GM12878 (cell line): ENCODE measurements at regions not wholly inside any gene's neighbourhood (a gene's known extent, or its start where the extent isn't known, plus 50 kb on each side); places are given as distances from the start of the nearest gene placed in this dataset.

ENCODE experiments used
- ATAC-seq: fragments of 200-7000 bp; cut with Tn5 transposase; 3 replicates; pipeline ENCODE4 v1.9.1; 2020; ENCODE audit warnings: mild to moderate bottlenecking, moderate library complexity
- BruUV-seq: library from RNA; stranded (reverse); fragments of 400-500 nt; replicated peaks from 2 replicates; lab custom pipeline; 2021; lab: Mats Ljungman, UMichigan
- CTCF ChIA-PET: fragments of 300-600 bp; sonication (Branson Sonifier 250); formaldehyde crosslinking; extraction: SDS; loops from one replicate; lab custom pipeline; 2021; ENCODE audit warnings: inconsistent platforms; lab: Yijun Ruan, JAX
- POLR2A ChIA-PET: fragments of 350-600 bp; formaldehyde crosslinking; extraction: SDS; loops from one replicate; lab custom pipeline; 2021; ENCODE audit warnings: inconsistent platforms; lab: Charles Lee
- RAD21 ChIA-PET: fragments of 300-600 bp; sonication (Branson Sonifier 250); formaldehyde crosslinking; loops from one replicate; lab custom pipeline; 2023; ENCODE audit warnings: antibody characterized with exemption; ENCODE audit not compliant: unreplicated experiment; lab: Charles Lee
- SMC1A ChIA-PET: fragments of 300-600 bp; sonication (Branson Sonifier 250); formaldehyde crosslinking; loops from one replicate; lab custom pipeline; 2023; ENCODE audit not compliant: unreplicated experiment, uncharacterized antibody; lab: Charles Lee
- DNase-seq: peaks from one replicate; pipeline ENCODE4 v3.0.0-alpha.2; 2011; ENCODE audit warnings: low read depth, low spot score
- FAIRE-seq: peaks from 3 replicates; lab custom pipeline; 2011; peaks lifted over from hg19 to GRCh38; lab: Jason Lieb, UNC
- H2AFZ ChIP-seq: 2 replicates; pipeline ENCODE4 v1.6.0; 2011; ENCODE audit warnings: low read depth, low read length, control low read depth; ENCODE audit not compliant: control insufficient read depth
- H3K27ac ChIP-seq: 2 replicates; pipeline ENCODE4 v1.5.1; 2011; ENCODE audit warnings: control low read depth; ENCODE audit not compliant: control insufficient read depth, insufficient read depth
- H3K27me3 ChIP-seq, 2 experiments: replicated peaks in 1 of 2; 2 replicates each; pipeline versions ENCODE4 v1.6.0 to v1.6.1; 2011; ENCODE audit warnings: low read length in 1 of 2; ENCODE audit not compliant: control insufficient read depth in 2 of 2, insufficient read depth in 2 of 2
- H3K36me3 ChIP-seq, 2 experiments: 2 replicates each; pipeline ENCODE4 v1.5.1; 2011; ENCODE audit warnings: low read length in 1 of 2; ENCODE audit not compliant: control insufficient read depth in 2 of 2, insufficient read depth in 2 of 2
- H3K4me1 ChIP-seq: 2 replicates; pipeline ENCODE4 v1.6.1; 2011; ENCODE audit warnings: mild to moderate bottlenecking, low read length, moderate library complexity, mixed read lengths; ENCODE audit not compliant: control insufficient read depth, insufficient read depth
- H3K4me2 ChIP-seq: 2 replicates; pipeline ENCODE4 v1.6.0; 2011; ENCODE audit warnings: control low read depth; ENCODE audit not compliant: control insufficient read depth, insufficient read depth
- H3K4me3 ChIP-seq: fragments of 200-600 bp; sonication (generic); 2 replicates; pipeline ENCODE4 v1.5.1; 2016
- H3K79me2 ChIP-seq: 2 replicates; pipeline ENCODE4 v1.6.0; 2011; ENCODE audit warnings: low read length; ENCODE audit not compliant: control insufficient read depth, insufficient read depth
- H3K9ac ChIP-seq: 2 replicates; pipeline ENCODE4 v1.8.0; 2011; ENCODE audit warnings: low read length, control low read depth, mixed read lengths; ENCODE audit not compliant: control insufficient read depth, insufficient read depth
- H3K9me3 ChIP-seq: replicated peaks from 3 replicates; pipeline ENCODE4 v1.5.1; 2011; ENCODE audit warnings: mild to moderate bottlenecking, low read length; ENCODE audit not compliant: control insufficient read depth, insufficient read depth
- H4K20me1 ChIP-seq: 2 replicates; pipeline ENCODE4 v1.6.0; 2011; ENCODE audit not compliant: control insufficient read depth, insufficient read depth
- BACH1 ChIP-seq: fragments of 450-650 bp; IDR thresholded peaks from 2 replicates; pipeline ENCODE4 v1.6.1; 2017; ENCODE audit warnings: mild to moderate bottlenecking, borderline replicate concordance
- CBX5 ChIP-seq: sonication (generic); IDR thresholded peaks from 2 replicates; pipeline ENCODE4 v1.6.1; 2016; ENCODE audit warnings: low read depth, moderate library complexity, mild to moderate bottlenecking, inconsistent platforms
- DPF2 ChIP-seq: fragments of 450-650 bp; IDR thresholded peaks from 2 replicates; pipeline ENCODE4 v1.6.1; 2017; ENCODE audit warnings: mild to moderate bottlenecking
- E4F1 ChIP-seq: fragments of 450-650 bp; IDR thresholded peaks from 2 replicates; pipeline ENCODE4 v1.6.1; 2018; ENCODE audit warnings: borderline replicate concordance, mild to moderate bottlenecking; ENCODE audit not compliant: partially characterized antibody
- IRF3 ChIP-seq: fragments of 450-650 bp; IDR thresholded peaks from 2 replicates; pipeline ENCODE4 v1.6.1; 2014; ENCODE audit warnings: mild to moderate bottlenecking
- KLF5 ChIP-seq: fragments of 450-650 bp; IDR thresholded peaks from 2 replicates; pipeline ENCODE4 v1.6.1; 2014; ENCODE audit warnings: mild to moderate bottlenecking; ENCODE audit not compliant: partially characterized antibody
- MLLT1 ChIP-seq: fragments of 450-650 bp; IDR thresholded peaks from 2 replicates; pipeline ENCODE4 v1.6.1; 2016; ENCODE audit warnings: mild to moderate bottlenecking
- NFYB ChIP-seq: IDR thresholded peaks from 2 replicates; pipeline ENCODE4 v1.6.1; 2011; ENCODE audit warnings: low read depth, mild to moderate bottlenecking, low read length, improper control_type of control experiment, moderate library complexity; ENCODE audit not compliant: insufficient read depth
- PAX5 ChIP-seq: IDR thresholded peaks from 2 replicates; pipeline ENCODE4 v1.6.1; 2011; ENCODE audit warnings: low read depth, low read length, borderline replicate concordance
- RUNX3 ChIP-seq: IDR thresholded peaks from 2 replicates; pipeline ENCODE4 v1.6.1; 2012; ENCODE audit warnings: low read length, inconsistent platforms
- SMC3 ChIP-seq: IDR thresholded peaks from 2 replicates; pipeline ENCODE4 v1.6.1; 2011; ENCODE audit warnings: low read length, improper control_type of control experiment, borderline replicate concordance
- SREBF1 ChIP-seq: IDR thresholded peaks from 2 replicates; pipeline ENCODE4 v1.6.1; 2012; ENCODE audit warnings: mild to moderate bottlenecking, low read length
- WRNIP1 ChIP-seq: IDR thresholded peaks from 2 replicates; pipeline ENCODE4 v1.6.1; 2011; ENCODE audit warnings: low read depth, low read length, improper control_type of control experiment, borderline replicate concordance
- YBX1 ChIP-seq: fragments of 450-650 bp; IDR thresholded peaks from 2 replicates; pipeline ENCODE4 v1.6.1; 2016; ENCODE audit warnings: antibody characterized with exemption
- YY1 ChIP-seq: IDR thresholded peaks from 2 replicates; pipeline ENCODE4 v1.6.1; 2011; ENCODE audit warnings: low read depth, mild to moderate bottlenecking, low read length
- ZNF24 ChIP-seq: fragments of 450-650 bp; IDR thresholded peaks from 2 replicates; pipeline ENCODE4 v1.6.1; 2017; ENCODE audit warnings: antibody characterized with exemption, mild to moderate bottlenecking
- ZZZ3 ChIP-seq: IDR thresholded peaks from 2 replicates; pipeline ENCODE4 v1.6.1; 2011; ENCODE audit warnings: low read depth; ENCODE audit not compliant: control insufficient read depth, insufficient read length
- WGBS: methylation state at CpG from one replicate; pipeline ENCODE4 v1.1.6; 2016; ENCODE audit warnings: low lambda C conversion rate; ENCODE audit not compliant: insufficient replicate concordance, insufficient coverage; ENCODE audit errors: missing lambda C conversion rate; 5-methylcytosine and 5-hydroxymethylcytosine counted together
- in situ Hi-C: fragments of 300-500 bp; cut with MboI; formaldehyde crosslinking; loops from 9 replicates; pipeline ENCODE4 v1.14.3; 2018; ENCODE audit warnings: mixed read lengths
- intact Hi-C: fragments of 100-400 bp; cut with micrococcal nuclease; formaldehyde crosslinking; loops from one replicate; pipeline ENCODE4 v1.14.2; 2022; ENCODE audit not compliant: unreplicated experiment
- TF ChIP-seq, protein P1 (sequence below): fragments of 450-650 bp; IDR thresholded peaks from 2 replicates; pipeline ENCODE4 v1.6.1; 2016; ENCODE audit warnings: mild to moderate bottlenecking

DNA sequence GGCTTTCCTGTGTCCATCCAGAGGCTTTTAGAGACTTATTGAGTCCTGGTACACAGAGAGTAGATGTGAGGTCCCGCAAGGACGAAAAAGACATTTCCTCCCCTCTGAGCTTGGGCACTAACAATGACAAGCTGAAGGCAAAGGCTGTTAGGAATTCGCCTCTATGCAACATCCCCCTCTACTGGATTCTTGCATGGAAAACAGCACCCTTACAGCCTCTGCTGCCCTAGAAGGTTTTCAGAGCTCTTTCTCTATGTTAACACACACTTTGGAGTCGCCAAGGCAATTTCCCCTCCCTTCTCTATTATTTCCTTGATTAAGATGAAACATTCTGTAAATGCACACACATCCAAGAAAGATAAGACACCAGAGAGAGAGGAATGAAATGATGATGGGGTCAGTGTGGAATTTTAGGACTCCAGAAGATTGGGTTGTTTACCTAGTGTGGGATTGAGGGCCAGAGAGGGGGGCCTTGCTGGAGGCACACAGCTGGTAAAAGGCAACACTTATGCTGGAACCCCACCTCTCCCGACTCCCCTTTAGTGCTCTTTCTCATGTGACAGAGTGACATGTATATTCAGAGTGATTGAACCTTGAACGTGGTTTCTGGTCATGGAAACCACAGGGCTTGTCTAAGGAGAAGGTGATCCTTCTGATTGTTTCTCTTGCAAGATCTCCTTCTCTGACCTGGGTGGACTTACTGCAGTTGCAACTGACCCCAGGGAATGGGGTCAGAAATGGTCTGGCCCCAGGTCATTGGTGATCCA, 300.7 kb downstream of the CLIC5 start:
- 20% methylated on average over 6 of the region's 6 CpGs for WGBS
- no peaks in the 10 kb centered on the region for H3K27me3 ChIP-seq
- H3K4me1 ChIP-seq, result peaks cover 16% of the 10 kb centered on the region
- H3K27ac ChIP-seq, result no peak overlapping the region
- H3K36me3 ChIP-seq, result no peaks in the 10 kb centered on the region
- intact Hi-C loops, result loop anchor here (1.0 to 10.0 kb wide), 5 partner anchors 293 to 1120 kb away; partner anchors contain the start of gene SUPT3H
- BruUV-seq, result no TSS peak
- no peaks in the 10 kb centered on the region; the same call in 1 of the 3 replicates for H3K9me3 ChIP-seq
- H3K4me2 ChIP-seq, result no peak overlapping the region; the same call in 1 of the 2 replicates
- H3K79me2 ChIP-seq, result no peaks in the 10 kb centered on the region
- H3K9ac ChIP-seq, result no peak overlapping the region
- DNase-seq (peak; percentile 48), FAIRE-seq (peak; percentile 93), ATAC-seq (peak; percentile 54)
- H3K4me3 ChIP-seq, result no peak overlapping the region
- in situ Hi-C loops, result loop anchor here (5.0 kb wide), 2 partner anchors 207 to 1058 kb away; no protein-coding TSS in a partner anchor
- ChIA-PET POLR2A (no interaction called here), RAD21 (interaction anchor here (0.6 to 2.0 kb wide), 50 partner anchors 11 to 1283 kb away, joined by 3 to 34 read pairs (median 4); partner anchors contain the start of gene SUPT3H), CTCF (interaction anchor here (0.6 to 2.7 kb wide), 42 partner anchors 10 to 1239 kb away, joined by 3 to 57 read pairs (median 4); partner anchors contain the start of gene SUPT3H), SMC1A (interaction anchor here (0.6 to 2.5 kb wide), 54 partner anchors 9 to 1239 kb away, joined by 3 to 47 read pairs (median 4); partner anchors contain the start of gene SUPT3H)
- H4K20me1 ChIP-seq, result no peaks in the 10 kb centered on the region
- no peak overlapping the region for H2AFZ ChIP-seq
- TF ChIP-seq YBX1, result no peak
- TF ChIP-seq, protein P1, sequence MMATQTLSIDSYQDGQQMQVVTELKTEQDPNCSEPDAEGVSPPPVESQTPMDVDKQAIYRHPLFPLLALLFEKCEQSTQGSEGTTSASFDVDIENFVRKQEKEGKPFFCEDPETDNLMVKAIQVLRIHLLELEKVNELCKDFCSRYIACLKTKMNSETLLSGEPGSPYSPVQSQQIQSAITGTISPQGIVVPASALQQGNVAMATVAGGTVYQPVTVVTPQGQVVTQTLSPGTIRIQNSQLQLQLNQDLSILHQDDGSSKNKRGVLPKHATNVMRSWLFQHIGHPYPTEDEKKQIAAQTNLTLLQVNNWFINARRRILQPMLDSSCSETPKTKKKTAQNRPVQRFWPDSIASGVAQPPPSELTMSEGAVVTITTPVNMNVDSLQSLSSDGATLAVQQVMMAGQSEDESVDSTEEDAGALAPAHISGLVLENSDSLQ, result 0 out of 2 replicates have a peak, but pooled peaks have one; percentile 22
- TF ChIP-seq BACH1, result no peak
- no peak for TF ChIP-seq PAX5
- no peak for TF ChIP-seq IRF3
- TF ChIP-seq MLLT1, result 0 out of 2 replicates have a peak, but pooled peaks have one; percentile 18
- TF ChIP-seq KLF5, result no peak
- TF ChIP-seq DPF2, result 0 out of 2 replicates have a peak, but pooled peaks have one; percentile 17
- 0 out of 2 replicates have a peak, but pooled peaks have one; percentile 48 for TF ChIP-seq WRNIP1
- TF ChIP-seq E4F1, result no peak
- no peak for TF ChIP-seq ZZZ3
- TF ChIP-seq SMC3, result peak; percentile 89
- peak; percentile 46 for TF ChIP-seq RUNX3
- 0 out of 2 replicates have a peak, but pooled peaks have one; percentile 37 for TF ChIP-seq YY1
- no peak for TF ChIP-seq SREBF1
- 0 out of 2 replicates have a peak, but pooled peaks have one; percentile 6 for TF ChIP-seq ZNF24
- TF ChIP-seq CBX5, result no peak
- TF ChIP-seq NFYB, result no peak
